MM.1S (cell line): ENCODE measurements at regions not wholly inside any gene's neighbourhood (a gene's known extent, or its start where the extent isn't known, plus 50 kb on each side); places are given as distances from the start of the nearest gene placed in this dataset.

Experiments used
- EZH2 ChIP-seq: fragments of 300-600 bp; sonication (generic); optimal IDR thresholded peaks from 2 replicates; pipeline ENCODE3; 2017; ENCODE audit warnings: low read depth, mild to moderate bottlenecking, antibody characterized with exemption, low read length, mixed read lengths
- EZH2phosphoT487 ChIP-seq: fragments of 300-600 bp; sonication (generic); IDR thresholded peaks from 2 replicates; pipeline ENCODE4 v1.6.1; 2018; ENCODE audit warnings: antibody characterized with exemption, low read length

DNA sequence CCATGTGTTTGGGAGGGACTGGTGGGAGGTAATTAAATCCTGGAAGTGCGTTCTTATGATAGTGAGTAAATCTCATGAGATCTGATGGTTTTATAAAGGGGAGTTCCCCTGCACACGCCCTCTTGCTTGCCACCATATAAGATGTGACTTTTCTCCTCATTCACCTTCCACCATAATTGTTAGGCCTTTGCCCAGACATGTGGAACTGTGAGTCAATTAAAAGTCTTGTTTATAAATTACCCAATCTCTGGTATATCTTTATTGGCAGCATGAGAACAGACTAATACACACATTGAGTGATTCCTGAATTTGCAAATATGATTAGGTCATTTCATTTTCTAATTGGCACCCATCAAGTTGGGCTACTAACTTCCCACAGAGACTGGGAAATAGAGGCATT lies 977.2 kb downstream of the SLITRK1 start:
- TF ChIP-seq EZH2: no peak
- no peak for TF ChIP-seq EZH2phosphoT487
